Bronchial epithelial cell (primary cell): ENCODE measurements at regions not wholly inside any gene's neighbourhood (a gene's known extent, or its start where the extent isn't known, plus 50 kb on each side); places are given as distances from the start of the nearest gene placed in this dataset.

ENCODE experiments used
- DNase-seq: peaks from one replicate; pipeline ENCODE4 v3.0.0-alpha.2; 2010; ENCODE audit warnings: low read depth
- FAIRE-seq: peaks from 2 replicates; lab custom pipeline; 2011; peaks lifted over from hg19 to GRCh38; lab: Jason Lieb, UNC
- H3K27me3 ChIP-seq: 2 replicates; pipeline ENCODE4 v1.5.1; 2011; ENCODE audit warnings: low read length; ENCODE audit not compliant: control insufficient read depth, insufficient read depth
- H3K36me3 ChIP-seq: 2 replicates; pipeline ENCODE4 v1.5.1; 2011; ENCODE audit warnings: low read length; ENCODE audit not compliant: control insufficient read depth, insufficient read depth
- H3K4me3 ChIP-seq: 2 replicates; pipeline ENCODE4 v1.5.1; 2011; ENCODE audit warnings: mild to moderate bottlenecking, low read depth, low read length, control low read depth
- CTCF ChIP-seq: IDR thresholded peaks from 2 replicates; pipeline ENCODE4 v1.5.1; 2011; ENCODE audit warnings: mild to moderate bottlenecking, moderate library complexity, low read length, control low read depth, inconsistent platforms; ENCODE audit not compliant: insufficient read depth, severe bottlenecking

- H3K36me3 ChIP-seq: no peaks in the 10 kb centered on the region
- no peak overlapping the region for H3K4me3 ChIP-seq
- H3K27me3 ChIP-seq: no peaks in the 10 kb centered on the region
- no peak for TF ChIP-seq CTCF
- DNase-seq (no peak), FAIRE-seq (peak; percentile 95)
Measured at GRCh38 chr10:2871673-2872219, 195.6 kb upstream of the PFKP start.

- H3K4me3 ChIP-seq: no peak overlapping the region
- DNase-seq (no peak), FAIRE-seq (no peak)
- no peak for TF ChIP-seq CTCF
- no peaks in the 10 kb centered on the region for H3K27me3 ChIP-seq
- no peaks in the 10 kb centered on the region for H3K36me3 ChIP-seq
Measured at GRCh38 chr10:2870654-2871053, 196.7 kb upstream of the PFKP start.

GRCh38 chr10:2867788-2868299, 199.5 kb upstream of the PFKP start:
- no peak for DNase-seq
- FAIRE-seq: no peak
- no peaks in the 10 kb centered on the region for H3K36me3 ChIP-seq
- no peak for TF ChIP-seq CTCF
- H3K4me3 ChIP-seq: no peak overlapping the region
- no peaks in the 10 kb centered on the region for H3K27me3 ChIP-seq

- FAIRE-seq (no peak), DNase-seq (no peak)
- no peak overlapping the region for H3K4me3 ChIP-seq
- no peaks in the 10 kb centered on the region for H3K36me3 ChIP-seq
- H3K27me3 ChIP-seq: no peaks in the 10 kb centered on the region
- no peak for TF ChIP-seq CTCF
Measured at GRCh38 chr10:2866569-2866968, 200.8 kb upstream of the PFKP start.

- Histone ChIP-seq H3K4me3 (no peak overlapping the region), H3K27me3 (no peaks in the 10 kb centered on the region), H3K36me3 (no peaks in the 10 kb centered on the region)
- FAIRE-seq (no peak), DNase-seq (no peak)
- no peak for TF ChIP-seq CTCF
Measured at GRCh38 chr10:2861632-2862210, 205.6 kb upstream of the PFKP start.

- no peak for DNase-seq
- Histone ChIP-seq H3K36me3 (no peaks in the 10 kb centered on the region), H3K4me3 (no peak overlapping the region), H3K27me3 (no peaks in the 10 kb centered on the region)
- FAIRE-seq: no peak
- no peak for TF ChIP-seq CTCF
Measured at GRCh38 chr10:2858452-2858851, 208.9 kb upstream of the PFKP start.
